ENCODE measurements at regions not wholly inside any gene's neighbourhood (a gene's known extent, or its start where the extent isn't known, plus 50 kb on each side); places are given as distances from the start of the nearest gene placed in this dataset.

- WGBS, 2 donors = 77 to 78% methylated on average over 6 of the region's 6 CpGs
- no peak overlapping the region for H3K4me3 ChIP-seq (ENCODE audit: low read depth in 1 of 2, low read length in 2 of 2)
- H3K27ac ChIP-seq (ENCODE audit: low read depth in 2 of 2, low read length in 1 of 2) = no peak overlapping the region
These were observed 692.7 kb downstream of the SOCS6 start for GRCh38 chr18:70981400-70982140.

GRCh38 chr18:70973626-70974025, 684.8 kb downstream of the SOCS6 start:
- 60 to 62% methylated on average over 5 of the region's 5 CpGs for WGBS, 2 donors
- H3K4me3 ChIP-seq (ENCODE audit: low read depth in 1 of 2, low read length in 2 of 2) = no peak overlapping the region
- no peak overlapping the region for H3K27ac ChIP-seq (ENCODE audit: low read depth in 2 of 2, low read length in 1 of 2)
- no peaks in the 10 kb centered on the region for H3K27me3 ChIP-seq (ENCODE audit: control insufficient read depth in 1 of 2, insufficient read depth in 2 of 2, low read length in 2 of 2)
- H3K4me1 ChIP-seq (ENCODE audit: control insufficient read depth in 2 of 2, insufficient read depth in 2 of 2, low read length in 1 of 2) = no peaks in the 10 kb centered on the region
- peaks cover 2 to 3% of the 10 kb centered on the region in 2 donors for H3K9me3 ChIP-seq (ENCODE audit: control insufficient read depth in 2 of 2, insufficient read depth in 1 of 2, low read depth in 1 of 2, low read length in 1 of 2)
- no peaks in the 10 kb centered on the region for H3K36me3 ChIP-seq (ENCODE audit: control insufficient read depth in 2 of 2, insufficient read depth in 2 of 2, low read length in 1 of 2)

More at GRCh38 chr18:70981400-70982140, 692.7 kb downstream of the SOCS6 start:
- Histone ChIP-seq H3K9me3 (ENCODE audit: control insufficient read depth in 2 of 2, insufficient read depth in 1 of 2, low read depth in 1 of 2, low read length in 1 of 2) (peaks cover 4 to 6% of the 10 kb centered on the region in 2 donors), H3K27me3 (ENCODE audit: control insufficient read depth in 1 of 2, insufficient read depth in 2 of 2, low read length in 2 of 2) (no peaks in the 10 kb centered on the region), H3K36me3 (ENCODE audit: control insufficient read depth in 2 of 2, insufficient read depth in 2 of 2, low read length in 1 of 2) (no peaks in the 10 kb centered on the region), H3K4me1 (ENCODE audit: control insufficient read depth in 2 of 2, insufficient read depth in 2 of 2, low read length in 1 of 2) (no peaks in the 10 kb centered on the region)

- Histone ChIP-seq H3K9me3 (ENCODE audit: control insufficient read depth in 2 of 2, insufficient read depth in 1 of 2, low read depth in 1 of 2, low read length in 1 of 2) (peaks cover 2 to 6% of the 10 kb centered on the region in 2 donors), H3K4me1 (ENCODE audit: control insufficient read depth in 2 of 2, insufficient read depth in 2 of 2, low read length in 1 of 2) (no peaks in the 10 kb centered on the region), H3K27ac (ENCODE audit: low read depth in 2 of 2, low read length in 1 of 2) (no peak overlapping the region), H3K4me3 (ENCODE audit: low read depth in 1 of 2, low read length in 2 of 2) (no peak overlapping the region), H3K27me3 (ENCODE audit: control insufficient read depth in 1 of 2, insufficient read depth in 2 of 2, low read length in 2 of 2) (no peaks in the 10 kb centered on the region), H3K36me3 (ENCODE audit: control insufficient read depth in 2 of 2, insufficient read depth in 2 of 2, low read length in 1 of 2) (no peaks in the 10 kb centered on the region)
- WGBS, 2 donors = 66 to 71% methylated on average over 3 of the region's 3 CpGs
These were observed 677.6 kb downstream of the SOCS6 start for GRCh38 chr18:70966419-70966818.

- peaks cover 0 to 4% of the 10 kb centered on the region in 2 donors for H3K9me3 ChIP-seq (ENCODE audit: control insufficient read depth in 2 of 2, insufficient read depth in 1 of 2, low read depth in 1 of 2, low read length in 1 of 2)
These were observed 673.1 kb downstream of the SOCS6 start for GRCh38 chr18:70961939-70962338.

GRCh38 chr18:70956554-70956953, 667.7 kb downstream of the SOCS6 start:
- H3K27ac ChIP-seq (ENCODE audit: low read depth in 2 of 2, low read length in 1 of 2) = no peak overlapping the region
- H3K27me3 ChIP-seq (ENCODE audit: control insufficient read depth in 1 of 2, insufficient read depth in 2 of 2, low read length in 2 of 2) = no peaks in the 10 kb centered on the region
- H3K36me3 ChIP-seq (ENCODE audit: control insufficient read depth in 2 of 2, insufficient read depth in 2 of 2, low read length in 1 of 2) = no peaks in the 10 kb centered on the region
- H3K4me1 ChIP-seq (ENCODE audit: control insufficient read depth in 2 of 2, insufficient read depth in 2 of 2, low read length in 1 of 2) = no peaks in the 10 kb centered on the region
- H3K4me3 ChIP-seq (ENCODE audit: low read depth in 1 of 2, low read length in 2 of 2) = no peak overlapping the region
- H3K9me3 ChIP-seq (ENCODE audit: control insufficient read depth in 2 of 2, insufficient read depth in 1 of 2, low read depth in 1 of 2, low read length in 1 of 2) = peaks cover 4 to 5% of the 10 kb centered on the region in 2 donors
- WGBS, 2 donors = 82 to 85% methylated on average over 6 of the region's 6 CpGs

More at GRCh38 chr18:70961939-70962338, 673.1 kb downstream of the SOCS6 start:
- no peaks in the 10 kb centered on the region for H3K36me3 ChIP-seq (ENCODE audit: control insufficient read depth in 2 of 2, insufficient read depth in 2 of 2, low read length in 1 of 2)
- 80 to 85% methylated on average over 3 of the region's 3 CpGs for WGBS, 2 donors
- H3K4me3 ChIP-seq (ENCODE audit: low read depth in 1 of 2, low read length in 2 of 2) = no peak overlapping the region
- no peaks in the 10 kb centered on the region for H3K27me3 ChIP-seq (ENCODE audit: control insufficient read depth in 1 of 2, insufficient read depth in 2 of 2, low read length in 2 of 2)
- no peak overlapping the region for H3K27ac ChIP-seq (ENCODE audit: low read depth in 2 of 2, low read length in 1 of 2)
- H3K4me1 ChIP-seq (ENCODE audit: control insufficient read depth in 2 of 2, insufficient read depth in 2 of 2, low read length in 1 of 2) = no peaks in the 10 kb centered on the region

- 82 to 85% methylated on average over 8 of the region's 8 CpGs for WGBS, 2 donors
- Histone ChIP-seq H3K4me3 (ENCODE audit: low read depth in 1 of 2, low read length in 2 of 2) (no peak overlapping the region), H3K27me3 (ENCODE audit: control insufficient read depth in 1 of 2, insufficient read depth in 2 of 2, low read length in 2 of 2) (no peaks in the 10 kb centered on the region), H3K27ac (ENCODE audit: low read depth in 2 of 2, low read length in 1 of 2) (no peak overlapping the region), H3K9me3 (ENCODE audit: control insufficient read depth in 2 of 2, insufficient read depth in 1 of 2, low read depth in 1 of 2, low read length in 1 of 2) (peaks cover 0 to 3% of the 10 kb centered on the region in 2 donors), H3K4me1 (ENCODE audit: control insufficient read depth in 2 of 2, insufficient read depth in 2 of 2, low read length in 1 of 2) (peaks cover 0 to 2% of the 10 kb centered on the region in 2 donors), H3K36me3 (ENCODE audit: control insufficient read depth in 2 of 2, insufficient read depth in 2 of 2, low read length in 1 of 2) (no peaks in the 10 kb centered on the region)
These were observed 647.3 kb downstream of the SOCS6 start for GRCh38 chr18:70936160-70936559.

GRCh38 chr18:70931942-70932814, 643.3 kb downstream of the SOCS6 start:
- Histone ChIP-seq H3K4me1 (ENCODE audit: control insufficient read depth in 2 of 2, insufficient read depth in 2 of 2, low read length in 1 of 2) (peaks cover 0 to 2% of the 10 kb centered on the region in 2 donors), H3K9me3 (ENCODE audit: control insufficient read depth in 2 of 2, insufficient read depth in 1 of 2, low read depth in 1 of 2, low read length in 1 of 2) (peaks cover 0 to 3% of the 10 kb centered on the region in 2 donors), H3K4me3 (ENCODE audit: low read depth in 1 of 2, low read length in 2 of 2) (no peak overlapping the region), H3K36me3 (ENCODE audit: control insufficient read depth in 2 of 2, insufficient read depth in 2 of 2, low read length in 1 of 2) (no peaks in the 10 kb centered on the region), H3K27me3 (ENCODE audit: control insufficient read depth in 1 of 2, insufficient read depth in 2 of 2, low read length in 2 of 2) (no peaks in the 10 kb centered on the region), H3K27ac (ENCODE audit: low read depth in 2 of 2, low read length in 1 of 2) (no peak overlapping the region)
- 52 to 56% methylated on average over 7 of the region's 7 CpGs for WGBS, 2 donors

GRCh38 chr18:70920840-70921374, 632.1 kb downstream of the SOCS6 start:
- WGBS, 2 donors = 81 to 88% methylated on average over 4 of the region's 4 CpGs
- Histone ChIP-seq H3K27ac (ENCODE audit: low read depth in 2 of 2, low read length in 1 of 2) (no peak overlapping the region), H3K4me1 (ENCODE audit: control insufficient read depth in 2 of 2, insufficient read depth in 2 of 2, low read length in 1 of 2) (no peaks in the 10 kb centered on the region)

GRCh38 chr18:70907673-70908072, 618.8 kb downstream of the SOCS6 start:
- no peaks in the 10 kb centered on the region for H3K36me3 ChIP-seq (ENCODE audit: control insufficient read depth in 2 of 2, insufficient read depth in 2 of 2, low read length in 1 of 2)
- H3K4me3 ChIP-seq (ENCODE audit: low read depth in 1 of 2, low read length in 2 of 2) = no peak overlapping the region
- no peak overlapping the region for H3K27ac ChIP-seq (ENCODE audit: low read depth in 2 of 2, low read length in 1 of 2)
- H3K4me1 ChIP-seq (ENCODE audit: control insufficient read depth in 2 of 2, insufficient read depth in 2 of 2, low read length in 1 of 2) = no peaks in the 10 kb centered on the region
- no peaks in the 10 kb centered on the region for H3K27me3 ChIP-seq (ENCODE audit: control insufficient read depth in 1 of 2, insufficient read depth in 2 of 2, low read length in 2 of 2)
- no peaks in the 10 kb centered on the region for H3K9me3 ChIP-seq (ENCODE audit: control insufficient read depth in 2 of 2, insufficient read depth in 1 of 2, low read depth in 1 of 2, low read length in 1 of 2)
- 23 to 26% methylated on average over 3 of the region's 3 CpGs for WGBS, 2 donors

More at GRCh38 chr18:70920840-70921374, 632.1 kb downstream of the SOCS6 start:
- Histone ChIP-seq H3K27me3 (ENCODE audit: control insufficient read depth in 1 of 2, insufficient read depth in 2 of 2, low read length in 2 of 2) (no peaks in the 10 kb centered on the region), H3K4me3 (ENCODE audit: low read depth in 1 of 2, low read length in 2 of 2) (no peak overlapping the region), H3K36me3 (ENCODE audit: control insufficient read depth in 2 of 2, insufficient read depth in 2 of 2, low read length in 1 of 2) (no peaks in the 10 kb centered on the region), H3K9me3 (ENCODE audit: control insufficient read depth in 2 of 2, insufficient read depth in 1 of 2, low read depth in 1 of 2, low read length in 1 of 2) (peaks cover 0 to 14% of the 10 kb centered on the region in 2 donors)
